ENCODE measurements at regions not wholly inside any gene's neighbourhood (a gene's known extent, or its start where the extent isn't known, plus 50 kb on each side); places are given as distances from the start of the nearest gene placed in this dataset.

GRCh38 chr2:107187870-107188269 is 301.9 kb upstream of the ST6GAL2 start:
- no peak for DNase-seq (ENCODE audit: low read depth in 6 of 9, low spot score in 9 of 9)
- no peaks in the 10 kb centered on the region for H3K36me3 ChIP-seq (ENCODE audit: control insufficient read depth in 2 of 2, insufficient read depth in 2 of 2, low read length in 1 of 2)
- 97% methylated on average over 3 of the region's 3 CpGs for WGBS
- H3K9me3 ChIP-seq (ENCODE audit: control insufficient read depth in 2 of 2, insufficient read depth in 1 of 2, low read length in 1 of 2) = peaks cover 0 to 13% of the 10 kb centered on the region in 2 donors
- H3K27me3 ChIP-seq (ENCODE audit: control insufficient read depth in 2 of 2, insufficient read depth in 1 of 2, low read length in 1 of 2) = no peaks in the 10 kb centered on the region
- H3K4me1 ChIP-seq (ENCODE audit: control insufficient read depth in 2 of 2, insufficient read depth in 2 of 2, low read length in 2 of 2) = no peaks in the 10 kb centered on the region
- no peak overlapping the region for H3K27ac ChIP-seq (ENCODE audit: low read depth in 1 of 2, low read length in 1 of 2)
- no peak overlapping the region for H3K4me3 ChIP-seq (ENCODE audit: low read length in 2 of 2)

GRCh38 chr2:107195631-107196030 is 309.7 kb upstream of the ST6GAL2 start:
- Histone ChIP-seq H3K27me3 (ENCODE audit: control insufficient read depth in 2 of 2, insufficient read depth in 1 of 2, low read length in 1 of 2) (no peaks in the 10 kb centered on the region), H3K4me1 (ENCODE audit: control insufficient read depth in 2 of 2, insufficient read depth in 2 of 2, low read length in 2 of 2) (no peaks in the 10 kb centered on the region), H3K9me3 (ENCODE audit: control insufficient read depth in 2 of 2, insufficient read depth in 1 of 2, low read length in 1 of 2) (no peaks in the 10 kb centered on the region), H3K36me3 (ENCODE audit: control insufficient read depth in 2 of 2, insufficient read depth in 2 of 2, low read length in 1 of 2) (no peaks in the 10 kb centered on the region), H3K27ac (ENCODE audit: low read depth in 1 of 2, low read length in 1 of 2) (no peak overlapping the region), H3K4me3 (ENCODE audit: low read length in 2 of 2) (no peak overlapping the region)
- DNase-seq (ENCODE audit: low read depth in 6 of 9, low spot score in 9 of 9) = no peak
- WGBS = 93% methylated on average over 3 of the region's 3 CpGs

DNA sequence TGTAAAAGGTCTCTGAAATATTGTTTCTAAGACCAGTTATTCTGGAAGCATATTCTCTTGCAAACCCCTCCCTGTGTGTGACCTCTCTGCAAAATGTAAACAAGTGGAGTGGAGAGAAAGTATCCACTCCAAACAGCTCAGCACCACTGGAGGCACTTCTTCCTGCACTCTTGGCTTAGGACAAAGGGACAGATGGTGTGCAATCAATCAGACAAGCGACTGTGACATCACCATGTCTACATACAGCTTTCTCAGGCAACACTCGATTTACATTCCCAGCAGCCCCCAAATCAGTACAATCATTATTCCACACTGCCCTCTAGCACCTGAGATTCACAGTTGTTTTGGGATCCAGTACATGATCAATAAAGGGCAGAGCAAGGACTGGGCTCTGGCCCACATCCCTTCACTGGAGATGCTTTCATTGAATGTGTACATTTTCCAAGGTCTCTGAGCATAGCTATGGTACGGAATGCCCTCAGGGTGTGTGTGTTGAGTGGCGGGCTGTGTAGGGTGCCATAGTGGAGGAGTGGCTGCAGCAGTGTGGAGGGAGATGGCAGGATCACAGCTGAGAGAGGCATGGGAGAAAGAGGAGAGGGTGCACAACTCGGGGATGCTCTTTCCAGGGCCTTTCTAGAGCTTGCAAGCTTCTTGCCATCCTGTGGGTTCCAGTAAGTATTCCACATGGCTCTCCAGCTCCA is 311.8 kb upstream of the ST6GAL2 start:
- Histone ChIP-seq H3K36me3 (ENCODE audit: control insufficient read depth in 2 of 2, insufficient read depth in 2 of 2, low read length in 1 of 2) (no peaks in the 10 kb centered on the region), H3K27ac (ENCODE audit: low read depth in 1 of 2, low read length in 1 of 2) (no peak overlapping the region), H3K9me3 (ENCODE audit: control insufficient read depth in 2 of 2, insufficient read depth in 1 of 2, low read length in 1 of 2) (no peaks in the 10 kb centered on the region), H3K4me3 (ENCODE audit: low read length in 2 of 2) (no peak overlapping the region), H3K4me1 (ENCODE audit: control insufficient read depth in 2 of 2, insufficient read depth in 2 of 2, low read length in 2 of 2) (no peaks in the 10 kb centered on the region), H3K27me3 (ENCODE audit: control insufficient read depth in 2 of 2, insufficient read depth in 1 of 2, low read length in 1 of 2) (no peaks in the 10 kb centered on the region)
- WGBS = 94% methylated on average over 5 of the region's 5 CpGs
- no peak for DNase-seq (ENCODE audit: low read depth in 6 of 9, low spot score in 9 of 9)

- DNase-seq (ENCODE audit: low read depth in 6 of 9, low spot score in 9 of 9) = no peak
- WGBS = 47% methylated on average over 2 of the region's 2 CpGs
- H3K27me3 ChIP-seq (ENCODE audit: control insufficient read depth in 2 of 2, insufficient read depth in 1 of 2, low read length in 1 of 2) = no peaks in the 10 kb centered on the region
- no peaks in the 10 kb centered on the region for H3K9me3 ChIP-seq (ENCODE audit: control insufficient read depth in 2 of 2, insufficient read depth in 1 of 2, low read length in 1 of 2)
- H3K4me3 ChIP-seq (ENCODE audit: low read length in 2 of 2) = no peak overlapping the region
- H3K4me1 ChIP-seq (ENCODE audit: control insufficient read depth in 2 of 2, insufficient read depth in 2 of 2, low read length in 2 of 2) = no peaks in the 10 kb centered on the region
- no peaks in the 10 kb centered on the region for H3K36me3 ChIP-seq (ENCODE audit: control insufficient read depth in 2 of 2, insufficient read depth in 2 of 2, low read length in 1 of 2)
- H3K27ac ChIP-seq (ENCODE audit: low read depth in 1 of 2, low read length in 1 of 2) = no peak overlapping the region
Measured at GRCh38 chr2:107202962-107203591, 317.1 kb upstream of the ST6GAL2 start.

GRCh38 chr2:107215401-107216350 is 329.7 kb upstream of the ST6GAL2 start:
- Histone ChIP-seq H3K4me1 (ENCODE audit: control insufficient read depth in 2 of 2, insufficient read depth in 2 of 2, low read length in 2 of 2) (no peaks in the 10 kb centered on the region), H3K27me3 (ENCODE audit: control insufficient read depth in 2 of 2, insufficient read depth in 1 of 2, low read length in 1 of 2) (no peaks in the 10 kb centered on the region), H3K4me3 (ENCODE audit: low read length in 2 of 2) (no peak overlapping the region), H3K36me3 (ENCODE audit: control insufficient read depth in 2 of 2, insufficient read depth in 2 of 2, low read length in 1 of 2) (no peaks in the 10 kb centered on the region), H3K27ac (ENCODE audit: low read depth in 1 of 2, low read length in 1 of 2) (no peak overlapping the region), H3K9me3 (ENCODE audit: control insufficient read depth in 2 of 2, insufficient read depth in 1 of 2, low read length in 1 of 2) (no peaks in the 10 kb centered on the region)
- 82% methylated on average over 9 of the region's 9 CpGs for WGBS
- DNase-seq (ENCODE audit: low read depth in 6 of 9, low spot score in 9 of 9) = no peak

DNA sequence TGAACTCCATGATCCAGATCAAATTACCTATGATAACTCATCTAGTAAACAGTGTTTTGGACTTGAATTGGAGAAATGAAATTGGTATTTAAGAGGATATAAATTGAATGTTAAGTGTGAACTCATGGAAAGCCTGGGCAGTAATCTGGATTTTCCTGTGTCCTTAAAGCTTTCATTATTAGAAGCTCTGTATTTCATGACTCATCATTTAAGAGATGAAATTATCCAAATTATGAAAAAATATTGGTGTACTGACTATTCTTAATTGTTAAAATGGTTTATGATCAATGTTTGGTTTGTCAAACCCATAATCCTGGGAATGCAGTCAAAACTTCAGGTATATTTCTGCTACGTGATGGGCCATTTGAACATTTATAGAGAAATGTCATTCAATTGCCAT is 332.2 kb upstream of the ST6GAL2 start:
- Histone ChIP-seq H3K27ac (ENCODE audit: low read depth in 1 of 2, low read length in 1 of 2) (no peak overlapping the region), H3K36me3 (ENCODE audit: control insufficient read depth in 2 of 2, insufficient read depth in 2 of 2, low read length in 1 of 2) (no peaks in the 10 kb centered on the region), H3K27me3 (ENCODE audit: control insufficient read depth in 2 of 2, insufficient read depth in 1 of 2, low read length in 1 of 2) (no peaks in the 10 kb centered on the region), H3K4me1 (ENCODE audit: control insufficient read depth in 2 of 2, insufficient read depth in 2 of 2, low read length in 2 of 2) (no peaks in the 10 kb centered on the region), H3K9me3 (ENCODE audit: control insufficient read depth in 2 of 2, insufficient read depth in 1 of 2, low read length in 1 of 2) (no peaks in the 10 kb centered on the region), H3K4me3 (ENCODE audit: low read length in 2 of 2) (no peak overlapping the region)
- DNase-seq (ENCODE audit: low read depth in 6 of 9, low spot score in 9 of 9) = no peak
- 95% methylated on average over 1 of the region's 1 CpG for WGBS

DNA sequence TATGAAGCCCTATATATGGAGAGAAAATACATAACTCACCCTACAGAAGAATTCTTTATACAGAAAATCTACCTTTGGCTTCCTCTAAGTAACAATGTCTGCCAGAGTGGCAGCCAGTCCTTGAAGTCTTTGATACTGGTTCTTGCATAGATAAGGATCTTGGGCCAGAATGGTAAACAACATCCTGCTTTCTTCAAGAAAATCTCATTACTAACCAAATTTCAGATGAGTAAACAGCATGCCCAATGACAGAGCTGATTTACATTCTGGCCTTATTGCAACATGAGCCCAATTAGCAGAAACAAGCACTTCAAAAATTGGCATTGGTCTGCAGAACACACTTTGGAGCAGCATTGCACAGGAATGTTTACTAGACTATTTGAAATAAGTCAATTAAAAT is 336.5 kb upstream of the ST6GAL2 start:
- Histone ChIP-seq H3K27ac (ENCODE audit: low read depth in 1 of 2, low read length in 1 of 2) (no peak overlapping the region), H3K36me3 (ENCODE audit: control insufficient read depth in 2 of 2, insufficient read depth in 2 of 2, low read length in 1 of 2) (no peaks in the 10 kb centered on the region), H3K9me3 (ENCODE audit: control insufficient read depth in 2 of 2, insufficient read depth in 1 of 2, low read length in 1 of 2) (no peaks in the 10 kb centered on the region), H3K4me3 (ENCODE audit: low read length in 2 of 2) (no peak overlapping the region), H3K27me3 (ENCODE audit: control insufficient read depth in 2 of 2, insufficient read depth in 1 of 2, low read length in 1 of 2) (no peaks in the 10 kb centered on the region), H3K4me1 (ENCODE audit: control insufficient read depth in 2 of 2, insufficient read depth in 2 of 2, low read length in 2 of 2) (no peaks in the 10 kb centered on the region)
- DNase-seq (ENCODE audit: low read depth in 6 of 9, low spot score in 9 of 9) = no peak

DNA sequence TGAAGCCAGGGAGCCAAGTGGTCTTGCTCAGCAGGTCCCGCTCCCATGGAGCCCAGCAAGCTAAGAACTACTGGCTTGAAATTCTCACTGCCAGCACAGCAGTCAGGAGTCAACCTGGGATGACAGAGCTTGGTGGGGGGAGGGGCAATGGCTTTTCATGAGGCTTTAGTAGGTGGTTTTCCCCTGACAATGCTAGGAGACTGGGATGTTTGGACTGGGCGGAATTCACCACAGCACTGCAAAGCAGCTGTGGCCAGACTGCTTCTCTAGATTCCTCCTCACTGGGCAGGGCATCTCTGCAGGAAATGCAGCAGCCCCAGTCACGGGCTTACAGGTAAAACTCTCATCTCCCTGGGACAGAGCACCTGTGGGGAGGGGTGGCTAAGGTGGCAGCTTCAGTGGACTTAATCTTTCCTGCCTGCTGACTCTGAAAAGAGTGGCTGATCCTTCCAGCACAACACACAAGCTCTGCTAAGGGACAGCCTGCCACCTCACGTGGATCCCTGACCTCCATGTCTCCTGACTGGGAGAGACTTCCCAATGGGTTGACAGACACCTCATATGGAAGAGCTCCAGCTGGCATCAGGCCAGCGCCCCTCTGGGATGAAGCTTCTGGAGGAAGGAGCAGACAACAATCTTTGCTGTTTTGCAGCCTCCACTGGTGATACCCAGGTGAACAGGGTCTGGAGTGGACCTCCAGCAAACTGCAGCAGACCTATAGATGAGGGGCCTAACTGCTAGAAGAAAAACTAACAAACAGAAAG is 349.7 kb upstream of the ST6GAL2 start:
- no peak overlapping the region for H3K27ac ChIP-seq (ENCODE audit: low read depth in 1 of 2, low read length in 1 of 2)
- WGBS = 93% methylated on average over 5 of the region's 5 CpGs
- no peaks in the 10 kb centered on the region for H3K36me3 ChIP-seq (ENCODE audit: control insufficient read depth in 2 of 2, insufficient read depth in 2 of 2, low read length in 1 of 2)
- no peak for DNase-seq (ENCODE audit: low read depth in 6 of 9, low spot score in 9 of 9)
- no peaks in the 10 kb centered on the region for H3K27me3 ChIP-seq (ENCODE audit: control insufficient read depth in 2 of 2, insufficient read depth in 1 of 2, low read length in 1 of 2)
- H3K4me3 ChIP-seq (ENCODE audit: low read length in 2 of 2) = no peak overlapping the region
- peaks cover 0 to 9% of the 10 kb centered on the region in 2 donors for H3K9me3 ChIP-seq (ENCODE audit: control insufficient read depth in 2 of 2, insufficient read depth in 1 of 2, low read length in 1 of 2)
- H3K4me1 ChIP-seq (ENCODE audit: control insufficient read depth in 2 of 2, insufficient read depth in 2 of 2, low read length in 2 of 2) = no peaks in the 10 kb centered on the region

Data from thymus (tissue), 11 donors.